Jurkat, Clone E6-1 (cell line): ENCODE measurements at regions not wholly inside any gene's neighbourhood (a gene's known extent, or its start where the extent isn't known, plus 50 kb on each side); places are given as distances from the start of the nearest gene placed in this dataset.
"Not testable (repeated sequence)": the region's sequence is repeated elsewhere in the genome, so short reads cannot be mapped to it uniquely, and the experiment has no call there.

ENCODE experiments used
- DNase-seq: peaks from one replicate; pipeline ENCODE4 v3.0.0-alpha.2; 2011; ENCODE audit warnings: low read depth, low spot score
- H3K4me3 ChIP-seq: 2 replicates; pipeline ENCODE4 v1.5.1; 2011; ENCODE audit warnings: mild to moderate bottlenecking, low read length, control low read depth, moderate library complexity

DNA sequence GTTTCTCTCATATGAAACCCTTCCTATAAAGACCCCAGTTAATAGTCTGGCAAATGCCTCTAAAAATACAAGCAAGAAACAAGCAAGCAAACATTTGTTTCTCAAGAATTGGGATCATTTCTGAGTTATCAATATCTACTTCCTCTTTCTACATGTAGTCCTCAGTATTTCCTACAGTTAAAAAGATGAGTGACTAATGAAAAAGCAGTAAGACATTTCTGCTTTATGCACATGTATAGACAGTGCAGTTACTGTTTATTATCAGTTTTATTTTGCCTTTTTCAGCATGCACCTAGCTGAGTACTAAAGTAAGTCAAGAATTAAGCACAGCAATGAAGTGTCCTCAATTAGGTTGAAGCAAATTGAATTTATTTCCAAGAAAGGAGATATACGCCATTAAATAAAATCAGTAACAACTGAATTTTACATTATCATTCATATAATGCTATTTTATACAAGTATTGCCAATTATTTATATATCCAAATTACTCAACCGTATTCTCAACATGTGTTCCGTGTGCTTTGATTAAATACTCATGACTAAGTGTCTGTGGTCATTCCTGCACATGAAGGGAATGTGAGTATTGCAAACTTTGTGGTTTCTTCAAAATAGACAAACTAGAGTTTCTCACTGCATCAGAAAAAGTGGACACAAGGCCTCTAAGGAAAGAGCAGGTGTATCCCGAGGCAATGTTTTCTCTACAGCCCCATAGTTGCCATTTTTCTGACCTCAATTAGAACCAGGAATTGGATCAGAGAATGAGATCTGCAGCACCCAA lies 159.3 kb upstream of the MARCKS start:
- DNase-seq, result no peak
- H3K4me3 ChIP-seq, result no peak overlapping the region

GRCh38 chr6:113699239-113699638 lies 157.9 kb upstream of the MARCKS start:
- no peak overlapping the region for H3K4me3 ChIP-seq
- DNase-seq, result no peak

DNA sequence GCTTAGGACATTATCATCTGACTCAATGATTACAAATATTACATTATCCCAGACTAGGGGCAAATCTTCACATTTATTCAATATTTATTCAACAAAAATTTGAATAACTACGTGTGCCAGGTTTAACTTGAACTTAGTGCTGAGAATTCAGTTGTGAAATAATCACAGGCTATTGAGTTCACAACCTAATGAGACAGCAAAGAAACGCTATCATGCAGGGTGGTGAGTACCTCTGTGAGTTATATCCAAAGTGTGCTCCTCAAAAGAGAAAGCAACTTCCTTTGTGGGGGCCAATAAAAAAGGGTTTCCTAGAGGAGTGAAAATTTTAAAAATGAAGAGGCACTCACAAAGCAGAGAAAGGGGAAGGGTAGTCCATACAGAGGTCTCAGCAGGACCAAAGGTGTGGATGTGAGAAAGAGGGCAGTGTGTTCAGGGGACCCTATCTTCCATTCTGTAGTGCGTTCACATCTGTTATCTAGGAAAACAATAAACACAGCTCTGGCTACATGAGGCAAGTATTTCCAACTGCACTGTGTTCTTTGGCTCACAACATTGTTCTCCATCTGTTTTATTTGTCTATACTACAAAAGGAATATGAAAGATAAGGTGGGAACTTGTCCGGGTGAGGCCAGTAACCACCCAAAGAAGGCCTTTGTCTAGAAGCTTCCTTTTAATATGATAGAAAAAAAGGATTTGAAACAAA lies 155.4 kb upstream of the MARCKS start:
- H3K4me3 ChIP-seq, result no peak overlapping the region
- DNase-seq, result no peak

- H3K4me3 ChIP-seq, result no peak overlapping the region
- no peak for DNase-seq
Observed at GRCh38 chr6:113707194-113707593, 150.0 kb upstream of the MARCKS start.

DNA sequence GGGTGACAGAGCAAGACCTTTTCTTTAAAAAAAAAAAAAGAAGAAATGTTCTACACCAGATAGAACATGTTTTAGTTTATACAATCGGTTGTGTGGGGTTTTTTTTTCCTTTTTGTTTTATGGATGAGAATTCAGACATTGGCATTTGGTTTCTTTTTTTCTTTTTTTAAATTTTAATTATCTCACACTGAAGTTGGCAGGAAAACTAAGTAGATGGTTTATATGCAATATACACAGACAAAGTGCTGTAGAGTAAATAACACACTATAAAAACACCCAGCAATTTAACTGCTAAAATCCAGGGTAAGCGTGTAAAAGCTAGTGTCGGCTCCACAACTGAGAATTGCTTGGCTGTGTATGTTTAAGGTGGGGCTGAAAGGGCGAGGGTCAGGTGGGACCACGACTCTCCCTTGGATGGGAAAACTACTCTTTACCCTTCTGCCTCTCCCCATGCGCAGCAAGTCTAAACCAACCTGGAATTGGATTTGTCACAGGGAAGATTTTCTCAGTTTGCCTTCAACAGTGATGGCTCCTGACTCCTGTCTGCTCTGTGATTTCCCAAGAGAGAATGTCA lies 147.1 kb upstream of the MARCKS start:
- no peak overlapping the region for H3K4me3 ChIP-seq
- no peak for DNase-seq

GRCh38 chr6:113713665-113714064 lies 143.5 kb upstream of the MARCKS start:
- no peak for DNase-seq
- no peak overlapping the region for H3K4me3 ChIP-seq

DNA sequence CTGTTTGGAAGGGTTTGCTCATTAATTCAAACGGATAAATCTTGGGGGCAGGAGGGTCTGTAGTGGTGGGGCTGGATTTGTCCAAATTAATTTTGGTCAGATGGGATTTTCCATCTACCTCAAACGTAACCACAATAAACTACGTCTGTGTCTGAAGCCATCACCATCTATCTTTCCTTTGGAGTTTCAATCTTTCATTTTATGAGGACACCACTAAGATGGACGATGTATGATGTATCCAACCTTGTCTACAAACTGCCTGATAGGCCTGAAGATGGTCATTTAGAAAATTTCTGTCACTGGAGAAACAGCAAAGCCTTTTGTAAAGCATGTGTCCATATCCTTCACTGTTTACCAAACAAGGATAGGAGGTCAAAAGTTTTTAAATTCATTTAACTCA lies 138.6 kb upstream of the MARCKS start:
- DNase-seq, result no peak
- no peak overlapping the region for H3K4me3 ChIP-seq

DNA sequence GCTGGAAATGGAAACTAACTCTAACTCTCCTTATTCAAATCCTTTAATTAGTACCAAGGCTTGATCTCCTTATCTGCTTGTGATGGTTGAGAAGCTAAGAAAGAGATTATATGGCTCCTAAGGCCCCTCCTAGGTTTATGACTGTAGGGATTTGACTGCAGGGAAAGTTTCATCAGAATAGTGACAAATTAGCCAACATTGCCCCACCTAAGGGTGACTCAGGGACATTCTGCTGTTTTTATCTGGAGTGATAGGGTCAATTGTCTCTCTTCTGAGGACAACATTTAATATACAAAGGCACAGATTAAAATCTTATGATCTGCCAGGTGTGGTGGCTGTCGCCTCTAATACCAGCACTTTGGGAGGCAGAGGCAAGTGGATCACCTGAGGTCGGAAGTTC lies 138.1 kb upstream of the MARCKS start:
- H3K4me3 ChIP-seq, result no peak overlapping the region
- no peak for DNase-seq

GRCh38 chr6:113719545-113719944 lies 137.6 kb upstream of the MARCKS start:
- DNase-seq, result no peak
- no peak overlapping the region for H3K4me3 ChIP-seq

DNA sequence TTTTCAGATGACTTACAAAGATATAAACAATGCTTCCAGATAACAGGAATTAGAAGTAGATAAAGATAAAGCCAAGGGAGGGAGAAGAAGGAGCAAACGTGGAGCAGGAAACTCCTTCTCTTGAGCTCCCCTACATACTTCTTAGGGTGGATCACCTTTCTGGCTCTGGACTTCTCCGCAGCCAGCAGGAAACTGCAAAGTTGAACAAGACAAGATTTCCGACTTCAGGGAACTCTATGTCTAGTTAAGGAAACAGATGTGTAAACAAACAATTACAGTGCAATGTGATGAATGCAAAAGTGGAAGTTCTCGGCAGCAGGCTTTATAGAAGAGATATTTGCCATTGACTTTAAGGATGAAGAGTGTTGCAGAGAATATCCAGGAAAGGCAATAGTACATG lies 134.0 kb upstream of the MARCKS start:
- H3K4me3 ChIP-seq, result no peak overlapping the region
- no peak for DNase-seq

DNA sequence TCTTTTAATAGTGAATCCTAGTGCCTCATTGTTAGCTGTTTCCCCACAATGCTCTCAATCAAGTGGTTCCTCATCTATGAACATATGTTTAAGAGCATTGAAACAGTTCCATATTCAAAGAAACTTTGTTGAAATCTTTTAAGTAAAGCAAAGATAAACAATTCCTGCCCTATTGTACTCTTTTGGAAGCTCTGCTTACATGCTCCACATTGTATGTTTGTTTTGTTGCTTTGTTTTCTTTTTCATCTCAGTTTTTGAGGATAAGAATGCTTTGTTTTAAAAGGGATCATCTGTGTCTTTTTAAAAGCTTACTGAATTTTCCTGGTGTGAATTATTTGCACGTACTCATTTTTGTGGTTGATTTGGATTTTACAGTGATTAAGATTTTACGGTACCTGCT lies 132.2 kb upstream of the MARCKS start:
- not testable (repeated sequence) for H3K4me3 ChIP-seq, DNase-seq

DNA sequence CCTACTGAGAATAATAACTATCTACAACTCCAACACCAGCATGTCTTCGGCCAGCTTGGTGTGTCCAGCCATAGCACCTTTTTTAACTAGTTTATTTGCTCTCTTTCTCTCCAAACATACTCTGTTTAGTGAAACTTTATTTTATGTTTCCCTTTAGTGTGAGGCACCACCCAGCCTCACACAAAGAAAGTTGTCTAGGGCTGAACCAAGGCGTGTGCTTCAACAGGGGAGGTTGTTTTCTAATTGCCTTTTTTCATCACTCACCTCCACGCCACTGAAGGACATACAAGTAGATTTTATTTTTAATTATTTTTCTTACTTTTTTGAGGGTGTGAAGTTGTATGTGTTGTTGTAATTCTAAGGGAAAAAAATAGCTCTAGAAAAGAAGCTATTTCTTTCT lies 125.6 kb upstream of the MARCKS start:
- DNase-seq, result no peak
- H3K4me3 ChIP-seq, result no peak overlapping the region

GRCh38 chr6:113732384-113732966 lies 124.7 kb upstream of the MARCKS start:
- H3K4me3 ChIP-seq, result no peak overlapping the region
- DNase-seq, result no peak

DNA sequence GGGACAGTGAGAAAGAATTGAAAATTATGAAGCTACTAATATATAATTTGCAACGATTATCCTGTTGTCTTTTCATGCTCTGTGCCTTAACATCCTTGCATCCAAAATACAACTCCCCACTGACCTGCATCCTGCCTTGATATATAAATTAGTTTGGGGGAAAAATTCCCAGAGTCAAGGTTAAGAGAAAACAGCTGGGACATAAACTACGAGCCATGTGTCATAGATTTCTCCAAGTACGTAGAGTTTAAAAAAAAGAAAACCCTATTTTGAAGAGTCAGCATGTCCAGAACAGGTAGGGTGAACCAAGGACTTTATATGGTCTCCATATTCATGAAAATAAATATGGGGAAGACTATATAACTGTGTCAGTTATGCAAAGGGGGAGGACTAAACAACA lies 123.8 kb upstream of the MARCKS start:
- no peak for DNase-seq
- no peak overlapping the region for H3K4me3 ChIP-seq

- H3K4me3 ChIP-seq, result no peak overlapping the region
Observed at GRCh38 chr6:113734982-113735381, 122.2 kb upstream of the MARCKS start.

GRCh38 chr6:113735491-113735890 lies 121.7 kb upstream of the MARCKS start:
- DNase-seq, result no peak
- H3K4me3 ChIP-seq, result no peak overlapping the region

More at GRCh38 chr6:113734982-113735381, 122.2 kb upstream of the MARCKS start:
- DNase-seq, result no peak

DNA sequence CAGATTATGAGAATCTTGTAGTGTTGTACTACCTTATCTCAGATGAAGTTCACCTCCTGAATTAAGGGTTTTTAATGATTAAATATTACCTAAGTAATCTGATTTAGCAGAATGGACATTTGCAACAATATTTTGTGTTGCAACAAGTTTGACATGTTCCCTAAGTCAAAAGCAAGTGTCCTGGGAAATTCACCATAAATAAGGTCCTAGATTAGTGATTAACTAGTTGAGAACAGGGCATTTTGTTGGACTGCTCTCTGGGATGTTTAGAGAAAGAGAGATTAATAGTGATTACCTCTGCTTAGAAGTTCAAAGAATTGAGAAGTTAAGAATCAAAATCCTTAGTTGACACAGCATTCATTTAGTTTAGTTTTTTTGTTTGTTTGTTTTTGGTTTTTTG lies 120.2 kb upstream of the MARCKS start:
- DNase-seq, result no peak
- H3K4me3 ChIP-seq, result no peak overlapping the region

DNA sequence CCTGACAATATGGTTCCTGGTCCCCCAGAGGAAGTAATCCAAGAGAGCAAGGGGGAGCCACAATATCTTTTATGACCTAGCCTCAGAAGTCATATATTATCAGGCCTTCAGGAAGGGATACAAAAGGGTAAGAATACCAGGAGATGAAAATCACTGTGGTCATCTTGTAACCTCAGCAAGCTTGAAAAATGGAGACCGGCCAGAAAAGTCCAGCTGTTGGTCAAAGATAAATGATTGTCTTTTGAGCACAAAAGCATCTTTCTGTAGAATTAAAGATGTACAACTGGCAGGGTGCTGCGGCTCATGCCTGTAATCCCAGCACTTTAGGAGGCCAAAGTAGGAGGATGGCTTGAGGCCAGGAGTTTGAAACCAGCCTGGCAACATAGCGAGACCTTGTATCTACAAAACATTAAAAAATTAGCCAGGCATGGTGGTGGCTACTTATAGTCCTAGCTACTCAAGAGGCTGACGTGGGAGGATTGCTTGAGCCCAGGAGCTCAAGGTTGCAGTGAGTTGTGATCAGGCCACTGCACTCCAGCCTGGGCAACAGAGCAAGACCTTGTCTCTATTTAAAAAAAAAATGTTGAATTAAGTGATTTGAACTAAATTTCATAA lies 118.0 kb upstream of the MARCKS start:
- no peak overlapping the region for H3K4me3 ChIP-seq
- DNase-seq, result no peak

- DNase-seq, result no peak
- no peak overlapping the region for H3K4me3 ChIP-seq
Observed at GRCh38 chr6:113741651-113742050, 115.5 kb upstream of the MARCKS start.

DNA sequence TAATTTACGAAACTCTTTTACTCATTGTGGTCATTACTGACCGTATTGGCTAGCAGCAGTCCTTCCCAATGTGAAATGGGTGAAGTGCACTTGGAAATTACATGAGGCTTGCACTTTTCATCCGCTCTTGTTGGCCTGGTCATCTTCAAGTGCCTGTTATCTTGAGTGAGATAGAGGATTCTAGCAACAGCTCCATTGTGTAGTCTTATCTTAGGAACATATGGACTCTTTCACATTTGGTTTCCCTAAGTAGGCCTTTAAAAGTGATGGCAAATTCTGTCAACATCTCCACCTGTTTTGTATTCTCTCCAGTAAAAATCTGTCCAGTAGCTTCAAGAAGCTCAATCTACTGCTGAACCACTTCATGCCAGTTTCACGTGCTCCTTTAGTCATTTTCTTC lies 114.8 kb upstream of the MARCKS start:
- no peak overlapping the region for H3K4me3 ChIP-seq
- no peak for DNase-seq
